Stimulated activated CD4-positive, alpha-beta T cell treated with anti-CD3 and anti-CD28 coated beads, Interleukin-4, amount 100 ng/mL, for 1 hour (primary cell): ENCODE measurements at regions not wholly inside any gene's neighbourhood (a gene's known extent, or its start where the extent isn't known, plus 50 kb on each side); places are given as distances from the start of the nearest gene placed in this dataset.

ENCODE experiments used
- DNase-seq: peaks from one replicate; pipeline ENCODE4 v3.0.0-alpha.2; 2020

DNA sequence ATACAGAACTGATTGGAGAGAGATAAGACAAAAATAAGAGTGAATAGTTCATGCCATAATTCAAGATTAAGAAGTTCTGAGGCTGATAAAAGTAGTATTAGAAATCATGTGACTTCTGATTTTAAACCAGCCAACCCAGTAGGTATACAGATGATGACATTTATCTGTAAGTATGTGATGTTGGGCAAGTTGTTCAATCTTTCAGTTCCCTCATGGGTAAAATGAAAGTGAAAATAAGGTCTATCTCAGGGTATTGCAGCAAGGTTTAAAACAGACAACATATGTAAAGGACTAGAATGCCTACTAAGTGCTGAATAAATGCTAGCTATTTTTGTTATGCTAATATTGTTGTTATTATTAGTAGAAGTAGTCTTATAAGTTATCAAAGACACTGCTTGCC lies 1055.7 kb downstream of the NAALADL2 start:
- DNase-seq = no peak

DNA sequence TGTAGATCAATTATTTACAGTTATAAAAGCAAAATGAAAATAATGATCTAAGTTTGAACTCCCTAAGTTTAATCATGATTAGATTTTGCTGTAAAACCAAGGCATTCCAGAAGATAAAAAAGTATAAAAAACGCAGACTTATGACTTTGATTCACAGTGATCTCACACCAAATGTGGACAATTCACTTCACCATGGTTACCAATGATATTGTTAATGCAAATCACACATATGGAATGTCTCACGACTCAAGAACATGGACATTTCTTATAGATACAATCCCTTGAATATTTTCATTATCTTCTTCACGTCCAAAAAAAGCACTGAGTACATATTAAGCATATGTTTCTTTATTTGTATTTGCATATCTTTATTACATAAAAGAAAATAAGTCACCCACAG lies 1054.2 kb downstream of the NAALADL2 start:
- DNase-seq = no peak

DNA sequence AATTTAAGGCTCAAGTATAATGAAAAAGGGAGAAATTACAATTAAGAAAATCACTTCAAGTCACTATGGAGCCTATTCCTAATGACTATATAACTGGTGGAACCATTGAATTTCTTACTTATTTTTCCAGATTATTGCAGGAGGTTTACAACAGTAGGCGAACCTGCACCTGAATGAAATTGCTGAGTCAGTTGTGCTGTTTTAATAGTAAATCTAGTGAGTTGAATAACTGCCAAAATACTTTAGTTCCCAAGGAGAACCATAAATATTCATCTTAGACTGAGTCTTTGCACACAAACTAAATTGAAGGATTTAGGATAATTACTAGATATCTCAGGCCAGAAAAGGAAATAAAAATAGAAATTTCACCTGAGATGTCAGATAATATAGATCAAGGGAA lies 1052.8 kb downstream of the NAALADL2 start:
- no peak for DNase-seq

DNA sequence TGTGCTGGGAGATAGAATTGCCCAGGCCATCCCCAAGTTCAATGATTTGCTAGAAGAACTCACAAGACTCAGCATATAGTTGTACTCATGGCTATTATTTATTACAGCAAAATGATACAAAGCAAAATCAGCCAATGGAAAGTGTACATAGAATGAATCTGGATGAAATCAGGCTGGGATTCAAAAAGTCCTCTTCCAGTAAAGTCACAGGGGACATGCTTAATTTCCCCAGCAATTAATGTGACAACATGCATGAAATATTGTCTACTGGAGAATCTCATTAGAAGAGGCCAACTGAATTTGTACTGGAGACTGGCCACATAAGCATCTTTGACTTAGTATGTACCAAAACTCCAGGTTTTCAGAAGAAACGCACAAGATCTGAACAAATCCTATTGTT lies 1043.1 kb downstream of the NAALADL2 start:
- DNase-seq = no peak

DNA sequence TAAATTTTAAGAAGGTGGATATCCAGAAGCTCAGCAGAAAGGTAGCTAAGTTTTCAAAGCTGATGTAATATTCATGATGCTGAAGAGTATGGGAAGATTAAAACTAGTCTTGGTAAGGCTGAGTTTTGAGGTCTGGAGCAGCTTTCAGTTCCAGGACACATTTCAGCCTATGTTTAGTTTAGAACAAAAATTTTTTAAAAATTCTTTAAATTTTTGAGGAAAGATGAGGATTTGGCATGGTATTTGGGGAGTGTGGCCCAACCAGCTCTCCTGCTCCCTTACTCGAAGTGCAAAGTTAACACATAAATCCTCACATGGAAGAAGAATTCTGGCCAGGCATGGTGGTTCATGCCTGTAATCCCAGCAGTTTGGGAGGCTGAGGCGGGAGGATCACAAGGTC lies 1039.1 kb downstream of the NAALADL2 start:
- DNase-seq = no peak

DNA sequence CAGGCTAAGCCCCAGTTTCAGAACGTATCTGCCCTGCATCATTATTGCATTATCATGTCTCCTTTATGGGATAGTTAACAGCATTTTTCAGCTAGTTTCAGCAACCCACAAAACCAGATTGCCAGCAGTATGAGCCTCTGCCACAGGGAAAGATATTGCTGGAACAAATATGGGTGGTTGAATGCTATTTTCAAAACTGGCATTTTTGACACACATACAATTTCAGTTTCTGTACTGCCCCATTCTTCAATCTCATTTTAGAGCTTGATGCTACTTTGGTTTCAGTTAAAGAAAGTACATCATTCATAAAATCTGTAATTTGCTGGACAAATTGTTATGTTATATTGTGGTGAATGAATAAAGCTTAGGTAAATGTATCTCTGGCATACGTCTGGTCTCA lies 1037.5 kb downstream of the NAALADL2 start:
- no peak for DNase-seq

DNA sequence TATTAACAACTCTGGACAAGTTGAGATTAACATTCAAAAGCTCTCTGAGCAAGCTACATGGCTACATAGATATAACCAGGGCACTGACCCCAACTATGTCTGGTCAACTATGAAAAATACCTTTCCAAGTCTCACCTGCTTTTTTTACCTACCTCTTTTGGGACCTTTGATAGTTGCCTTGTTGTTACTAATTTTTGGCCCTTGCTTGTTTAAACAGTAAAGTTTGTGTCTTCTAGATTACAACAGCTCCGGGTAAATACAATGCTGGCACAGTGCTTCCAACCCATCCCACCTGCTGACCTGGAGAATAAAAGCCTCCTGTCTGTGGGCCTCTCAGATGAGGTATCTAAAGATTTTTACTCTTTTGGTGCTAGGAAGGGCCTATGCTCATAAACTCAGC lies 1036.6 kb downstream of the NAALADL2 start:
- no peak for DNase-seq

DNA sequence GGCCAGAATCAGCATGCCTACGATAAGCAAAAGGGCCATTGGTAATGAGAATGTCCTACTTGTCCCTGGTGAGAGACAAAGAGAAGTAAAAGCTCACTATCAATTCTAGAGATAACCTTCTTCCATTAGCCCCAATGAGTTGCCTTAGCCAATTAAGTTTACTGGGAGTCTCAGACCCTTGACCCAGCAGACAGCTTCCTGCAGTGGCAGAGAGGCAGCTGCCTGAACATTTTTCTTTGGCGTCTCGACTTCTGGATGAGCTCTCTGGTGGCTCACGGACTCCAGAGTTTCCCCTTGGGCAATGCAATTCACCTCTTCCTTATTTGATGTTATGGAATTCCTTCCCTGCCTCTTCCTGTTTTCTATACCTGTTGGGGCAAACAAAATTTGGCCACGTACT lies 1034.4 kb downstream of the NAALADL2 start:
- DNase-seq = no peak

DNA sequence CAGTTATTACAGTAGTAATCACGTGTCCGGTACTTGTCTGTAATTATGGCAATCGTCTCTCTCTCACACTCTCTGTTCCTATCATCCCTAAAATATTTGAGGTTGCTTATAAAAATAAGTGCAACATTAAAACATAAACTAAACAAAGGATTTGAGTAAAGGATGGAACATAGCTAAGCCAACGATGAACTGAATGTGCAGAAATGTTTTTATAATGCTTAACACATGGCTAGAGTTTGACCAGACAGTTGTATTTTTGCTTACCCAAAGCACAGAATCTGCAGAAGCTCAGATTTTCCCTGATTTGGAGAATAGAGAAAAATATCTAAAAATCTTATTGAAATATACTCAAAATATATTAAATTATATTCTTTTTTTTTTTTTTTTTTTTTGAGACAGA lies 1030.9 kb downstream of the NAALADL2 start:
- no peak for DNase-seq

DNA sequence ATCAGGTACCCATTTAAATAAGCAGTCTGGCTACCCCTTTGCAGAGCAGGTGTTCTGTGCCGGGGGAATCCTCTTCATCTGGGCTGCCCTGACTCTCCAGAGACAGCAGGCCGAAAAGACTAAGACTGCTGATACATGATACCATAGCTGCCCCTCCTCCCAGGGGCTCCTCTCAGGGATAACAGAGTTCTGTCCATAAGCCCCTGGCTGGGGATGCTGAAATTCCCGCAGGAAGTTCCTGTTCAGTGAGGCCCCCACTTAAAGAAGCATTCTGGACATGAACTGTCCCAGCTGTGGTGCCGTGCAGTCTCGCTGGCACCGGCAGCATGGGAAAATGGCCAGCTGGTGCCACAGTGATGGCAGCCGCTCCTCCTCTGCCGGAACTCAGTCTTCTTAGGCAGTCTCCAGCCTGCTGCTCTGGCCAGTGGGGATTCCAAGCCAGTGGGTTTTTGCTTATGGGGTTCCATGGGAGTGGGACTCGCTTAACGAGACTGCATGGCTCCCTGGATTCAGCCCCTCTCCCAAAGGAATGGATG lies 1026.2 kb downstream of the NAALADL2 start:
- DNase-seq = no peak

DNA sequence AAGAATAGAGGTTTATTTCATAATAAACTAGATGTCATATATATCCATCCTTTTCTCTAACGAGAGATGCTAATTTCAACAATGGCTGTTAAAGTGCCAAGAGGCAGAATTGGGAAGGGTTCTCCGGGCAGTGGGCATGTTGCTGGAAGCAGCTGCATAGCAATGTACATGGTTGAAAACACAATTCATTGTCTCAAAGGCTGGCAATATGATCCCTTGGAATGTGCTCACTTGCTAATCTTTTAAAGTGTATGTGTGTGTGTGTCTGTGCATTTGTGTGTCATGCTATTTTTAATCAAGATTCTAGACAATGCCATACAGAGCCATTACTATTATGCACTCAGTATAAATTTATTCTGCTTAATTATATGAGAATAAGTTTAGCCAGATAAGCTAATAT lies 1020.3 kb downstream of the NAALADL2 start:
- DNase-seq = no peak

DNA sequence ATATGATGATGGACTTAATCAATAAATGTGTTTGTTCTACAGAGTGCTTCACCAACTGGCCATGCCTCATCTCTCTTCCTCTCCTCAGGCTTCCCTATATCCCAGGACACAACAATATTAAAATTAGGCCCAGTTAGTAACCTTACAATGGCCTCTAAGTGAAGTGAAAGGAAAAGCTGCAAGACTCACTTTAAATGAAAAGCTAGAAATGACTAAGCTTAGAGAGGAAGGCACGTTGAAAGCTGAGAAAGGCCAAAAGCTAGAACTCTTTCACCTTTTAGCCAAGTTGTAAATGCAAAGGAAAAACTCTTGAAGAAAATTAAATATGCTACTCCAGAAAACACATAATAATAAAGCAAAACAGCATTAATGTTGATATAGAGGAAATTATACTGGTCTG lies 1010.3 kb downstream of the NAALADL2 start:
- no peak for DNase-seq

DNA sequence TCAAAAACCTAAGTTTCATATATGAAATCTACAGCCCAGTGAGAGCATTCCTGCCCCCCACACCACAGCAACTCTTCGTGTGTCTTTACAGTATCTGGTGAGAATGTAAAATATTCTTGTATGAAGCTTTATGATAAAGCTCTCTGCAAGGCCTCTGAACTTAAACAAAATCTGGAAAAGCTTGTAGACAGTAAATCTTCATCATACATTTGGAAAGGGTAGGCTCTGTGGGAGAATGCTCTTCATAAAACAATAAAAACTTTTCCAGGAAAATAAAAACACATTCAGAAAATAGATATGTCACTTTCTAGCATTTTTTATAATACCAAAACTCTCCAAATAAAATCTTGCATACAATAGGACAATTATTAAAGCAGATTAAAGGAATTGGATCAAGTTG lies 1009.5 kb downstream of the NAALADL2 start:
- DNase-seq = no peak

DNA sequence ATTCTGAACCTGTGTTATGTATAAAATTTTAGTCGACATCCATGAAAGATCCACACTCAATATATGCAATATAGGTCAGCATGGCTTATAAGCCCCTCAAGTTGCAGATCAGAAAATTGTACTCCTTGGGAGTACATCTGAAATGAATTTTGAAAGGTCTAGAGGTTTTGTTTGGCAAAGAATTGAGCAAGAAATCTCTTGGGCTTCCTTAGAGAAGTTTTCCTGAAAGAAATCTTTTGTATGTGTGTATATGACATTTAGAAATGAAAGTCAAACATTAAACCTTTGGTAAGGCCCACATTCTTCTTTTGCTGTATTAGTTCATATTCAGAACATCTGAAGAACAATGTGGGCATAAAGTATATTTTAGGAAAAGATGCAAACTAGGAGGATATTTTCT lies 1006.6 kb downstream of the NAALADL2 start:
- no peak for DNase-seq

DNA sequence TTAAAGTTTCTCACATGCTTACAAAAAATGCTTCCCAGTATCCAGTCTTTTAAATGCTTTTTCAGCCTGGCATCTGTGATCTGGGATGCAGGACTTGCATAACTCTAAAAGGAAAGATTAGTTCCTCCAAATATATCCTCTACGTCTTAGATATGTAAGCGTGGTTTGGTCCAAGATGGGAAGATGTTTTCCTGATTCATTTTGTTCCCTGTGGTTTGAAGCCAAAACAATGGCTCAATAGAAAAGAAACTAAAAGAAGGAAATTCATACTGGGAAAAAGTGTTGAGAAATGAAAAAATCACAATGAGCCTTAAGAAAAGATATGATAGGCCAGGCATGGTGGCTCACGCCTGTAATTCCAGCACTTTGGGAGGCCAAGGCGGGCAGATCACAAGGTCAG lies 1002.8 kb downstream of the NAALADL2 start:
- DNase-seq = no peak
